ENCODE measurements at regions not wholly inside any gene's neighbourhood (a gene's known extent, or its start where the extent isn't known, plus 50 kb on each side); places are given as distances from the start of the nearest gene placed in this dataset.
A peak's percentile ranks its signal among the peaks of the same experiment; 100 is the strongest.

DNA sequence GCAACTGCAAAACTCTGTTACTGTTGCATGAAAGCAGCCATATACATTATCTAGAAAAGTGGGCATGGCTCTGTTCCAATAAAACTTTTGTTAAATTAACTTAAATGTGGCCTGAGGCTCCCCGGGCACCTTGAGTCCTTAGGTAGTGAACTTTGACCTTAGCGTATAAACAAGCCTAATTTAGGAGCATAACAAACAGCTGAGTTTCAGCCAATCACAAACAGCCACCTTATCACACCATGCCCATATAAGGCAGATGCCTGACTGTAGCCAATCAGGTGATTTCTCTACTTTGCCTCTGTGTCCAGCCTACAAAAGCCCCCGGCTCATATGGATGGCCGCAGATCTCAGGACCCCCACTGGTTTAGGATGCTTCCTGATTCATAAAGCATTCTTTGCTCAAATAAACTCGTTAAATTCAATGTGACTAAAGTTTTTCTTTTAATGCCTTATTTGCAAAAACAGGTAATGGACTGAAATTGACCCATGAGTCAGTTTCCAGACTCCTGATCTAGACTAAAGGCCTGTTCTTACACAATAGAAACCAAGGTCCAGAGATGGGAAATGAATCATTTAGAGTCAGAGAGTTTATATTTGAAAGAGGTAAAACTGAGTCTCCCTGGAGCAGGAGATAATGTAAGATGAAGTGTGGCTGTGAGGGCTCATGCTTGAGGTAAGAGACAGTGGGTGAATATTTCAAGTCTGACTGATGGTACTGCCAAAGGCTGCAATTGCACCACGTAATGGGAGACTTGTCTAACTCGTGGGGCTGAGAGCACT lies 130.2 kb downstream of the FGF9 start:
- Histone ChIP-seq H3K36me3 (ENCODE audit: control insufficient read depth in 3 of 3, insufficient read depth in 2 of 3, low read depth in 1 of 3, low read length in 3 of 3) (no peaks in the 10 kb centered on the region), H3K4me3 (ENCODE audit: low read depth in 1 of 3, low read length in 3 of 3) (no peak overlapping the region), H3K9me3 (ENCODE audit: control insufficient read depth in 2 of 2, insufficient read depth in 1 of 2, low read depth in 1 of 2, low read length in 1 of 2) (no peaks in the 10 kb centered on the region), H3K27ac (ENCODE audit: low read depth in 1 of 3, low read length in 2 of 3) (peak overlapping the region in 1 of 3 donors; percentile 89), H3K4me1 (ENCODE audit: control insufficient read depth in 3 of 3, insufficient read depth in 2 of 3, low read depth in 1 of 3, low read length in 2 of 3) (peaks cover 0 to 27% (median 0%) of the 10 kb centered on the region in 3 donors), H3K27me3 (ENCODE audit: control insufficient read depth in 3 of 3, insufficient read depth in 3 of 3, low read length in 3 of 3) (no peaks in the 10 kb centered on the region)
- 60 to 69% (median 68%) methylated on average over 7 of the region's 7 CpGs for WGBS, 3 donors
- DNase-seq = peak; percentile 76 to 84
- FAIRE-seq = no peak

DNA sequence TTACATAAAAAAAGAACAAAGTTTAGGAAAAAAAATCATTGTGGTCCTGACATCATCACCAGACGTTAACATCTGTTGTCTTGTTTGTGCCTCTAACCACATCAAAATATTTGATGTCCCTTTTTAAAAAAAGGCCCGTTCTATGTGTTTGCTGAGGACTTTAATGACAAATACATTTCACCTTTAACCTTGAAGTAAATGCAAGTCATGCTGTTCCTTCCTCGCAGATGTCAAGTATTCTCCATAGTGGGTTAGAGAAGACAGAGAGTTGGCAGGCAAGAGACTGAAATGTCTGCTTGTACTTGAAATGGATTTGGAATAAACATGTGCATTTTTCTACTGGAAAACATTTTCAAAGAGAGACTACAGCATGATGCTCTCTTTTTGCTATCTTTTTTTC lies 134.9 kb downstream of the FGF9 start:
- DNase-seq (no peak), FAIRE-seq (no peak)
- H3K27me3 ChIP-seq (ENCODE audit: control insufficient read depth in 3 of 3, insufficient read depth in 3 of 3, low read length in 3 of 3) = no peaks in the 10 kb centered on the region
- H3K36me3 ChIP-seq (ENCODE audit: control insufficient read depth in 3 of 3, insufficient read depth in 2 of 3, low read depth in 1 of 3, low read length in 3 of 3) = no peaks in the 10 kb centered on the region
- no peak overlapping the region for H3K27ac ChIP-seq (ENCODE audit: low read depth in 1 of 3, low read length in 2 of 3)
- H3K4me1 ChIP-seq (ENCODE audit: control insufficient read depth in 3 of 3, insufficient read depth in 2 of 3, low read depth in 1 of 3, low read length in 2 of 3) = peaks cover 0 to 12% (median 0%) of the 10 kb centered on the region in 3 donors
- H3K4me3 ChIP-seq (ENCODE audit: low read depth in 1 of 3, low read length in 3 of 3) = no peak overlapping the region
- H3K9me3 ChIP-seq (ENCODE audit: control insufficient read depth in 2 of 2, insufficient read depth in 1 of 2, low read depth in 1 of 2, low read length in 1 of 2) = no peaks in the 10 kb centered on the region
- WGBS, 3 donors = 53 to 77% (median 65%) methylated on average over 3 of the region's 3 CpGs

GRCh38 chr13:21812192-21812626 lies 141.3 kb downstream of the FGF9 start:
- Histone ChIP-seq H3K9me3 (ENCODE audit: control insufficient read depth in 2 of 2, insufficient read depth in 1 of 2, low read depth in 1 of 2, low read length in 1 of 2) (no peaks in the 10 kb centered on the region), H3K27me3 (ENCODE audit: control insufficient read depth in 3 of 3, insufficient read depth in 3 of 3, low read length in 3 of 3) (no peaks in the 10 kb centered on the region), H3K4me1 (ENCODE audit: control insufficient read depth in 3 of 3, insufficient read depth in 2 of 3, low read depth in 1 of 3, low read length in 2 of 3) (peaks cover 0 to 16% (median 0%) of the 10 kb centered on the region in 3 donors), H3K36me3 (ENCODE audit: control insufficient read depth in 3 of 3, insufficient read depth in 2 of 3, low read depth in 1 of 3, low read length in 3 of 3) (no peaks in the 10 kb centered on the region), H3K4me3 (ENCODE audit: low read depth in 1 of 3, low read length in 3 of 3) (no peak overlapping the region), H3K27ac (ENCODE audit: low read depth in 1 of 3, low read length in 2 of 3) (no peak overlapping the region)
- WGBS, 3 donors = 76 to 86% (median 81%) methylated on average over 12 of the region's 12 CpGs
- DNase-seq (no peak), FAIRE-seq (no peak)

- no peak for FAIRE-seq
- H3K27ac ChIP-seq (ENCODE audit: low read depth in 1 of 3, low read length in 2 of 3) = no peak overlapping the region
- peaks cover 0 to 16% (median 0%) of the 10 kb centered on the region in 3 donors for H3K4me1 ChIP-seq (ENCODE audit: control insufficient read depth in 3 of 3, insufficient read depth in 2 of 3, low read depth in 1 of 3, low read length in 2 of 3)
Observed at GRCh38 chr13:21813110-21813509, 142.2 kb downstream of the FGF9 start.

GRCh38 chr13:21813844-21814243 lies 143.0 kb downstream of the FGF9 start:
- DNase-seq = peak in 1 of 2 donors; percentile 41
- Histone ChIP-seq H3K27me3 (ENCODE audit: control insufficient read depth in 3 of 3, insufficient read depth in 3 of 3, low read length in 3 of 3) (no peaks in the 10 kb centered on the region), H3K27ac (ENCODE audit: low read depth in 1 of 3, low read length in 2 of 3) (no peak overlapping the region), H3K36me3 (ENCODE audit: control insufficient read depth in 3 of 3, insufficient read depth in 2 of 3, low read depth in 1 of 3, low read length in 3 of 3) (no peaks in the 10 kb centered on the region), H3K9me3 (ENCODE audit: control insufficient read depth in 2 of 2, insufficient read depth in 1 of 2, low read depth in 1 of 2, low read length in 1 of 2) (no peaks in the 10 kb centered on the region), H3K4me1 (ENCODE audit: control insufficient read depth in 3 of 3, insufficient read depth in 2 of 3, low read depth in 1 of 3, low read length in 2 of 3) (peaks cover 0 to 16% (median 0%) of the 10 kb centered on the region in 3 donors), H3K4me3 (ENCODE audit: low read depth in 1 of 3, low read length in 3 of 3) (no peak overlapping the region)
- WGBS, 3 donors = 10 to 50% (median 25%) methylated on average over 4 of the region's 4 CpGs
- no peak for FAIRE-seq

More at GRCh38 chr13:21813110-21813509, 142.2 kb downstream of the FGF9 start:
- Histone ChIP-seq H3K9me3 (ENCODE audit: control insufficient read depth in 2 of 2, insufficient read depth in 1 of 2, low read depth in 1 of 2, low read length in 1 of 2) (no peaks in the 10 kb centered on the region), H3K36me3 (ENCODE audit: control insufficient read depth in 3 of 3, insufficient read depth in 2 of 3, low read depth in 1 of 3, low read length in 3 of 3) (no peaks in the 10 kb centered on the region), H3K4me3 (ENCODE audit: low read depth in 1 of 3, low read length in 3 of 3) (no peak overlapping the region), H3K27me3 (ENCODE audit: control insufficient read depth in 3 of 3, insufficient read depth in 3 of 3, low read length in 3 of 3) (no peaks in the 10 kb centered on the region)
- no peak for DNase-seq
- 88 to 94% (median 90%) methylated on average over 4 of the region's 4 CpGs for WGBS, 3 donors

- Histone ChIP-seq H3K27me3 (ENCODE audit: control insufficient read depth in 3 of 3, insufficient read depth in 3 of 3, low read length in 3 of 3) (no peaks in the 10 kb centered on the region), H3K4me1 (ENCODE audit: control insufficient read depth in 3 of 3, insufficient read depth in 2 of 3, low read depth in 1 of 3, low read length in 2 of 3) (peaks cover 0 to 16% (median 0%) of the 10 kb centered on the region in 3 donors), H3K36me3 (ENCODE audit: control insufficient read depth in 3 of 3, insufficient read depth in 2 of 3, low read depth in 1 of 3, low read length in 3 of 3) (no peaks in the 10 kb centered on the region), H3K27ac (ENCODE audit: low read depth in 1 of 3, low read length in 2 of 3) (no peak overlapping the region), H3K9me3 (ENCODE audit: control insufficient read depth in 2 of 2, insufficient read depth in 1 of 2, low read depth in 1 of 2, low read length in 1 of 2) (no peaks in the 10 kb centered on the region), H3K4me3 (ENCODE audit: low read depth in 1 of 3, low read length in 3 of 3) (no peak overlapping the region)
- 72 to 76% (median 75%) methylated on average over 7 of the region's 7 CpGs for WGBS, 3 donors
- DNase-seq (no peak), FAIRE-seq (no peak)
Observed at GRCh38 chr13:21814604-21815003, 143.7 kb downstream of the FGF9 start.

GRCh38 chr13:21817878-21818277 lies 147.0 kb downstream of the FGF9 start:
- Histone ChIP-seq H3K27me3 (ENCODE audit: control insufficient read depth in 3 of 3, insufficient read depth in 3 of 3, low read length in 3 of 3) (no peaks in the 10 kb centered on the region), H3K27ac (ENCODE audit: low read depth in 1 of 3, low read length in 2 of 3) (no peak overlapping the region), H3K36me3 (ENCODE audit: control insufficient read depth in 3 of 3, insufficient read depth in 2 of 3, low read depth in 1 of 3, low read length in 3 of 3) (no peaks in the 10 kb centered on the region), H3K4me1 (ENCODE audit: control insufficient read depth in 3 of 3, insufficient read depth in 2 of 3, low read depth in 1 of 3, low read length in 2 of 3) (peaks cover 0 to 20% (median 0%) of the 10 kb centered on the region in 3 donors), H3K9me3 (ENCODE audit: control insufficient read depth in 2 of 2, insufficient read depth in 1 of 2, low read depth in 1 of 2, low read length in 1 of 2) (no peaks in the 10 kb centered on the region), H3K4me3 (ENCODE audit: low read depth in 1 of 3, low read length in 3 of 3) (no peak overlapping the region)
- 97 to 98% (median 97%) methylated on average over 18 to 25 of the region's 25 CpGs for WGBS, 3 donors
- no peak for DNase-seq
- FAIRE-seq = no peak

- no peak for FAIRE-seq
- H3K4me3 ChIP-seq (ENCODE audit: low read depth in 1 of 3, low read length in 3 of 3) = no peak overlapping the region
- no peaks in the 10 kb centered on the region for H3K27me3 ChIP-seq (ENCODE audit: control insufficient read depth in 3 of 3, insufficient read depth in 3 of 3, low read length in 3 of 3)
Observed at GRCh38 chr13:21822029-21822428, 151.2 kb downstream of the FGF9 start.

More at GRCh38 chr13:21822029-21822428, 151.2 kb downstream of the FGF9 start:
- Histone ChIP-seq H3K9me3 (ENCODE audit: control insufficient read depth in 2 of 2, insufficient read depth in 1 of 2, low read depth in 1 of 2, low read length in 1 of 2) (no peaks in the 10 kb centered on the region), H3K27ac (ENCODE audit: low read depth in 1 of 3, low read length in 2 of 3) (no peak overlapping the region), H3K36me3 (ENCODE audit: control insufficient read depth in 3 of 3, insufficient read depth in 2 of 3, low read depth in 1 of 3, low read length in 3 of 3) (no peaks in the 10 kb centered on the region), H3K4me1 (ENCODE audit: control insufficient read depth in 3 of 3, insufficient read depth in 2 of 3, low read depth in 1 of 3, low read length in 2 of 3) (peaks cover 0 to 37% (median 3%) of the 10 kb centered on the region in 3 donors)
- WGBS, 3 donors = 19 to 38% (median 30%) methylated on average over 4 of the region's 4 CpGs
- DNase-seq = peak in 1 of 2 donors; percentile 17

Measured in small intestine (tissue), 7 donors.